Mucosa of stomach (tissue), 1 donor: ENCODE measurements at regions not wholly inside any gene's neighbourhood (a gene's known extent, or its start where the extent isn't known, plus 50 kb on each side); places are given as distances from the start of the nearest gene placed in this dataset.

Experiments used
- H3K27me3 ChIP-seq: one replicate; pipeline ENCODE4 v1.7.0; 2013; ENCODE audit warnings: mild to moderate bottlenecking, low read length; ENCODE audit not compliant: control insufficient read depth, insufficient read depth
- H3K36me3 ChIP-seq: one replicate; pipeline ENCODE4 v1.7.0; 2013; ENCODE audit warnings: low read length; ENCODE audit not compliant: control insufficient read depth, insufficient read depth
- H3K4me1 ChIP-seq: one replicate; pipeline ENCODE4 v1.7.0; 2013; ENCODE audit warnings: mild to moderate bottlenecking, low read length; ENCODE audit not compliant: control insufficient read depth, insufficient read depth
- H3K4me3 ChIP-seq: one replicate; pipeline ENCODE4 v1.7.0; 2013; ENCODE audit warnings: low read length
- H3K9ac ChIP-seq: one replicate; pipeline ENCODE4 v1.7.0; 2013; ENCODE audit warnings: mild to moderate bottlenecking, low read length, moderate library complexity
- H3K9me3 ChIP-seq: one replicate; pipeline ENCODE4 v1.7.0; 2013; ENCODE audit warnings: mild to moderate bottlenecking, low read length, moderate library complexity; ENCODE audit not compliant: control insufficient read depth
- donor health status: Pancreatic carcinoma.

GRCh38 chr3:73709712-73710111, 85.0 kb upstream of the PDZRN3 start:
- H3K9me3 ChIP-seq = no peaks in the 10 kb centered on the region
- H3K4me1 ChIP-seq = no peaks in the 10 kb centered on the region
- H3K9ac ChIP-seq = no peak overlapping the region
- no peaks in the 10 kb centered on the region for H3K27me3 ChIP-seq
- no peak overlapping the region for H3K4me3 ChIP-seq
- H3K36me3 ChIP-seq = no peaks in the 10 kb centered on the region

DNA sequence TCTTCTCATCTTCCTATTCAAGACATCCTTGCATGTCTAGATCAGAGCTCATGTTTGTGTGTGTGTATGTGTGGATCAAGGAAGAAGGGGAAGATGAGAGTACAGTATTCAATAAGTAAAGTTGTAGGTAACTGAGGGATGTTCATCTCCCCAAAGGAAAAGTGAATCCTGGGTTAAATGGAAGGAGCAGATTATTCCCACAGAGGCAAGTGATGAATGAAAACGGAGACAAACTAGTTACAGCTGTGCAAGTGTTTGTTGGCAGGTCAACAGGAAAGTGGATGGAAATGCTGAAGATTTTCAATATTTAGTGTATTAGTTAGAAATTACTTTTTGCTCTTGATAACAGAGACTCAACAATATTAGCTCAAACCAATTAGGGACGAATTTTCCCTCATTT, 84.2 kb upstream of the PDZRN3 start:
- H3K4me3 ChIP-seq = no peak overlapping the region
- no peak overlapping the region for H3K9ac ChIP-seq
- H3K36me3 ChIP-seq = no peaks in the 10 kb centered on the region
- no peaks in the 10 kb centered on the region for H3K4me1 ChIP-seq
- H3K9me3 ChIP-seq = no peaks in the 10 kb centered on the region
- H3K27me3 ChIP-seq = no peaks in the 10 kb centered on the region

- H3K4me3 ChIP-seq = no peak overlapping the region
- H3K4me1 ChIP-seq = no peaks in the 10 kb centered on the region
- no peak overlapping the region for H3K9ac ChIP-seq
- no peaks in the 10 kb centered on the region for H3K9me3 ChIP-seq
- no peaks in the 10 kb centered on the region for H3K27me3 ChIP-seq
- no peaks in the 10 kb centered on the region for H3K36me3 ChIP-seq
Observed at GRCh38 chr3:73707772-73708171, 83.0 kb upstream of the PDZRN3 start.

GRCh38 chr3:73706771-73707170, 82.0 kb upstream of the PDZRN3 start:
- Histone ChIP-seq H3K9me3 (no peaks in the 10 kb centered on the region), H3K27me3 (no peaks in the 10 kb centered on the region), H3K4me1 (no peaks in the 10 kb centered on the region), H3K4me3 (no peak overlapping the region), H3K9ac (no peak overlapping the region), H3K36me3 (no peaks in the 10 kb centered on the region)

- no peaks in the 10 kb centered on the region for H3K27me3 ChIP-seq
- no peak overlapping the region for H3K4me3 ChIP-seq
- no peak overlapping the region for H3K9ac ChIP-seq
- no peaks in the 10 kb centered on the region for H3K36me3 ChIP-seq
- H3K9me3 ChIP-seq = no peaks in the 10 kb centered on the region
- H3K4me1 ChIP-seq = no peaks in the 10 kb centered on the region
Observed at GRCh38 chr3:73705792-73706191, 81.1 kb upstream of the PDZRN3 start.

DNA sequence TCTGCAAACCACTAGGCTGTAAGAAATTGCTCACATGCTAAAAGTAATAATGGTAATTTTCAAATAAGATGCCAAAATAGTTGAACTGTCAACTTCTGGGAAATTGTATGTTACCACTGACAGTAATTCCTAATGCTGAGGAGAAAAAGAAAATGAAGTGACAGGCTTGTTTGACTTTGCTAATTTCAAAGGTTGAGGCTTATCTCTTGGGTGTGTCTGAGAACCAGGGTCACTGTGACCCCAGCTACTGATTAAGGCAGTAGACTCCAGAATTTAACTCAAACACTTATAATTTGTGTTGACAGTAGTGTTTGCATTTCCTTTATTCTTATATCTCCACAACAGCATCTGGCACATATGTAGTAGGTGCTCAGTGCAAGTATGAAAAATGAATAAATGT, 74.6 kb upstream of the PDZRN3 start:
- no peaks in the 10 kb centered on the region for H3K36me3 ChIP-seq
- H3K9me3 ChIP-seq = no peaks in the 10 kb centered on the region
- no peaks in the 10 kb centered on the region for H3K4me1 ChIP-seq
- H3K9ac ChIP-seq = no peak overlapping the region
- H3K27me3 ChIP-seq = no peaks in the 10 kb centered on the region
- no peak overlapping the region for H3K4me3 ChIP-seq

DNA sequence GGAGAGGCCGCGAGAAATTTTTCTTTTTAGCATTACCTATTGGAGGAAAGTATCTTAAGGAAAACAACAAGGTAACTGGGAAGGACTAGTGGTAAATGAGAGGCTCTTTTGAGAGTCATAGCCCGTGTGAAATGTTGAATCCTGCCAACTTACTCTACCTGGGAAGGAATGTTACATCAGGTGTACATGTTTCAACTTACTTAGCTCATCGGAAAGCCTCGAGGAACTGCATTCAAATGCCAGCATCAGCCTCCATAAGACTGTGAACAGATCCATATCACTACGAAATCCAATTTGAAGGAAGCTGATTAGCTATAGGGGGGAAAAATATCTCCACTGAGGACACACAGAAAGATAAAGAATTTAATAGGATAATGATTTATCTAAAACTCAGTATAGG, 72.3 kb upstream of the PDZRN3 start:
- H3K9me3 ChIP-seq = no peaks in the 10 kb centered on the region
- H3K9ac ChIP-seq = no peak overlapping the region
- no peaks in the 10 kb centered on the region for H3K27me3 ChIP-seq
- no peak overlapping the region for H3K4me3 ChIP-seq
- no peaks in the 10 kb centered on the region for H3K4me1 ChIP-seq
- no peaks in the 10 kb centered on the region for H3K36me3 ChIP-seq

DNA sequence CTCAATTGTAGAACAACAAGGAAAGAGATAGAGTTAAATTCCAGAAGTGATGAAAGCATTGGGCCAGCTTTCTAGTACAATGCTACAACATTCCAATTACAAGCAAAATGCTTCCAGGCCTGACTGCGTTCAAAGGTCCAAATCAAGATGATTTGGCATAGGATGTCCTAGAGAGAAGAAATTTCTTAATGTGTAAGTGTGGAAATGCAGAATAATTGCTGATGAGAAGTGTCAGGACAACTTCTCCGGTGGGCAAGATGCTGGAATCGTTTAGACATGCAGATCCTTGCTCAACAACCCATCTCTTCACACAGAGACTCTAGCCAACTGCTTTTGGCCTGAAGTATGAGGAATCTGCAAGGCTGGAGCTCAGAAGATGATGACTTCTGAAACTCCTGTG, 71.1 kb upstream of the PDZRN3 start:
- H3K36me3 ChIP-seq = no peaks in the 10 kb centered on the region
- no peaks in the 10 kb centered on the region for H3K9me3 ChIP-seq
- H3K4me1 ChIP-seq = no peaks in the 10 kb centered on the region
- H3K27me3 ChIP-seq = no peaks in the 10 kb centered on the region
- H3K4me3 ChIP-seq = no peak overlapping the region
- H3K9ac ChIP-seq = no peak overlapping the region

GRCh38 chr3:73694983-73695757, 70.4 kb upstream of the PDZRN3 start:
- Histone ChIP-seq H3K9me3 (no peaks in the 10 kb centered on the region), H3K4me3 (no peak overlapping the region), H3K27me3 (no peaks in the 10 kb centered on the region), H3K36me3 (no peaks in the 10 kb centered on the region), H3K9ac (no peak overlapping the region), H3K4me1 (no peaks in the 10 kb centered on the region)

DNA sequence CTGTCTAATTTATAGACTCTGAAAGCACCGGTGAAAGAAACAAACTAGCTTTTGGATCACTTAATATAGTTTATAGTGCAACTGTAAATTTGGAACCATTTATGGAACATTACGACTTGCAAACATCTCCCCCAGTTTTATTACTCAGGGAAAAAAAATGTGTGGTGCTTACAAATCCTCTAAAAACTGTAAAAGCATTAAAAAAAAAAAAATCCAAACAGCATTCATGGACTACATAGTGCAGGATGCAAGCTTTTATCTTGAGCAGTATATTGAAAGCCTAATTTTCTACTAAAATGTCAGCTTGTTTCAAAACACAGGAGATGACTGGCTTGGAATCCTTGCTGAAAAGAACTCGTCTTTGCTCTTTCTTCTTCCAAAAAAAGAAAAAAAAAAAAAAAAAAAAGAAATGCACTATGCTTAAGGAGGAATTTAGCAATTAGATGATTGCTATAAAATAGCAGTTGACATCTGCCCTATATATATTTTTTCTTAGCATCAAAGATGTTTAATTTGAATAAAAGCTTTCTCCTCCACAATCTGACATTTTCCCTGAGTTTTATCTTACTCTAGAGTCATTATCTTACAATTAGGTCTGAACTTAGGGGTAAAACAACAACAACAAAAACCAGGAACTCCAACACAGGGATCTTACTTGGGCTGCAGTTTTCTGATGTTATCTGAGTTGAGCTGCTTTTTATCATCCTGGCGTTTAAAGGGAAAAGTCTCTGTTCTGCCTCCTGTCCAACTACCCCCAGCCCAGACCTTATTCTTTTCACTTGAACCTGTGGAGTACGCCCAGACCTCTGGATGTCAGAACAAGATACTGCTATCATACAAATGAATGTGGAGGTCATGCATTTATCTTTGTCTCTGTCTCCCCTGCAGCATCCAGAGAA, 62.6 kb upstream of the PDZRN3 start:
- no peaks in the 10 kb centered on the region for H3K36me3 ChIP-seq

GRCh38 chr3:73685061-73685460, 60.3 kb upstream of the PDZRN3 start:
- H3K4me1 ChIP-seq = peaks cover 3% of the 10 kb centered on the region
- no peaks in the 10 kb centered on the region for H3K27me3 ChIP-seq
- H3K4me3 ChIP-seq = no peak overlapping the region
- no peaks in the 10 kb centered on the region for H3K36me3 ChIP-seq
- no peak overlapping the region for H3K9ac ChIP-seq
- no peaks in the 10 kb centered on the region for H3K9me3 ChIP-seq

More for the DNA sequence above, 62.6 kb upstream of the PDZRN3 start:
- Histone ChIP-seq H3K9ac (no peak overlapping the region), H3K9me3 (no peaks in the 10 kb centered on the region), H3K4me3 (no peak overlapping the region), H3K27me3 (no peaks in the 10 kb centered on the region), H3K4me1 (peaks cover 2% of the 10 kb centered on the region)

- H3K9ac ChIP-seq = no peak overlapping the region
- H3K9me3 ChIP-seq = no peaks in the 10 kb centered on the region
- H3K27me3 ChIP-seq = no peaks in the 10 kb centered on the region
- H3K4me1 ChIP-seq = peaks cover 3% of the 10 kb centered on the region
- H3K4me3 ChIP-seq = no peak overlapping the region
- H3K36me3 ChIP-seq = no peaks in the 10 kb centered on the region
Observed at GRCh38 chr3:73683706-73684105, 59.0 kb upstream of the PDZRN3 start.
